ENCODE measurements at regions not wholly inside any gene's neighbourhood (a gene's known extent, or its start where the extent isn't known, plus 50 kb on each side); places are given as distances from the start of the nearest gene placed in this dataset.

GRCh38 chr13:55266644-55267043 is 1874.1 kb upstream of the PRR20A start:
- H3K27me3 ChIP-seq (replicated peaks in 1 of 7): no peaks in the 10 kb centered on the region
- H3K9me3 ChIP-seq: peaks cover 0 to 15% (median 4%) of the 10 kb centered on the region in 8 donors
- H3K4me1 ChIP-seq: no peaks in the 10 kb centered on the region
- intact Hi-C loops (cut with DNase I; ENCODE audit: low total_unique reads): no loop called here
- 46 to 75% (median 61%) methylated on average over 2 of the region's 2 CpGs for WGBS, 5 donors
- no peak for DNase-seq
- no peaks in the 10 kb centered on the region for H3K36me3 ChIP-seq
- H3K27ac ChIP-seq: no peak overlapping the region
- TF ChIP-seq, protein P1, sequence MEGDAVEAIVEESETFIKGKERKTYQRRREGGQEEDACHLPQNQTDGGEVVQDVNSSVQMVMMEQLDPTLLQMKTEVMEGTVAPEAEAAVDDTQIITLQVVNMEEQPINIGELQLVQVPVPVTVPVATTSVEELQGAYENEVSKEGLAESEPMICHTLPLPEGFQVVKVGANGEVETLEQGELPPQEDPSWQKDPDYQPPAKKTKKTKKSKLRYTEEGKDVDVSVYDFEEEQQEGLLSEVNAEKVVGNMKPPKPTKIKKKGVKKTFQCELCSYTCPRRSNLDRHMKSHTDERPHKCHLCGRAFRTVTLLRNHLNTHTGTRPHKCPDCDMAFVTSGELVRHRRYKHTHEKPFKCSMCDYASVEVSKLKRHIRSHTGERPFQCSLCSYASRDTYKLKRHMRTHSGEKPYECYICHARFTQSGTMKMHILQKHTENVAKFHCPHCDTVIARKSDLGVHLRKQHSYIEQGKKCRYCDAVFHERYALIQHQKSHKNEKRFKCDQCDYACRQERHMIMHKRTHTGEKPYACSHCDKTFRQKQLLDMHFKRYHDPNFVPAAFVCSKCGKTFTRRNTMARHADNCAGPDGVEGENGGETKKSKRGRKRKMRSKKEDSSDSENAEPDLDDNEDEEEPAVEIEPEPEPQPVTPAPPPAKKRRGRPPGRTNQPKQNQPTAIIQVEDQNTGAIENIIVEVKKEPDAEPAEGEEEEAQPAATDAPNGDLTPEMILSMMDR (IDR thresholded peaks at IDR 0.05 in 8 of 11, conservative IDR thresholded peaks at IDR 0.05 in 3 of 11): no peak
- no peak for TF ChIP-seq POLR2A (IDR thresholded peaks at IDR 0.05)
- TF ChIP-seq POLR2AphosphoS5 (IDR thresholded peaks at IDR 0.05): no peak
- no peak overlapping the region for H3K4me3 ChIP-seq

- H3K27ac ChIP-seq: no peak overlapping the region
- H3K36me3 ChIP-seq: no peaks in the 10 kb centered on the region
- H3K27me3 ChIP-seq (replicated peaks in 1 of 7): no peaks in the 10 kb centered on the region
- DNase-seq: no peak
- H3K4me1 ChIP-seq: no peaks in the 10 kb centered on the region
- TF ChIP-seq POLR2AphosphoS5 (IDR thresholded peaks at IDR 0.05) (no peak), POLR2A (IDR thresholded peaks at IDR 0.05) (no peak)
- TF ChIP-seq, protein P1 (IDR thresholded peaks at IDR 0.05 in 8 of 11, conservative IDR thresholded peaks at IDR 0.05 in 3 of 11): no peak
- H3K4me3 ChIP-seq: no peak overlapping the region
- peaks cover 0 to 52% (median 25%) of the 10 kb centered on the region in 8 donors for H3K9me3 ChIP-seq
- intact Hi-C loops (cut with DNase I; ENCODE audit: low total_unique reads): no loop called here
- 66 to 97% (median 78%) methylated on average over 1 of the region's 1 CpG for WGBS, 5 donors
Measured at GRCh38 chr13:55298201-55298600, 1842.5 kb upstream of the PRR20A start.

GRCh38 chr13:55302568-55302967 is 1838.2 kb upstream of the PRR20A start:
- intact Hi-C loops (cut with DNase I; ENCODE audit: low total_unique reads): no loop called here
- H3K36me3 ChIP-seq: no peaks in the 10 kb centered on the region
- DNase-seq: no peak
- H3K27me3 ChIP-seq (replicated peaks in 1 of 7): no peaks in the 10 kb centered on the region
- H3K9me3 ChIP-seq: peaks cover 0 to 28% (median 0%) of the 10 kb centered on the region in 8 donors
- no peak overlapping the region for H3K27ac ChIP-seq
- H3K4me1 ChIP-seq: no peaks in the 10 kb centered on the region
- 82 to 93% (median 86%) methylated on average over 3 of the region's 3 CpGs for WGBS, 5 donors
- TF ChIP-seq POLR2AphosphoS5 (IDR thresholded peaks at IDR 0.05): no peak
- TF ChIP-seq POLR2A (IDR thresholded peaks at IDR 0.05): no peak
- TF ChIP-seq, protein P1 (IDR thresholded peaks at IDR 0.05 in 8 of 11, conservative IDR thresholded peaks at IDR 0.05 in 3 of 11): no peak
- no peak overlapping the region for H3K4me3 ChIP-seq

DNA sequence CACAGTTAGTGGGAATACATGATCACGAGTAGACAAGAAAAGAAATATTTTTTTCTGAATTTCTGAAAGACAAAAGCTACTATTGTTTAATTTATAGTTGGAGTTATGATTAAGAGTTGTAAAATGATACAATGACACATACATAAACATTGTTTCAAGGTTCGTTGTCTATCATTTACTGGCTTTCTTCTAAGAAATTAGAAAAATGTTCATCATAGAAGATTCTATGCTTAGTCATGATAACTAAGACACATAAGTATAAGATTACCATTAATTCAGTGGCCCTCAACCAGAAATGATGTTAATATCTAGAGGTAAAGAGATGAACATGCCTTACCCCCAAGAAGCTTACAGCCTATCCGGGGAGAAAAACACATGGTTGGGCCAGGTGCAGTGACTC is 1832.8 kb upstream of the PRR20A start:
- no peaks in the 10 kb centered on the region for H3K36me3 ChIP-seq
- intact Hi-C loops (cut with DNase I; ENCODE audit: low total_unique reads): no loop called here
- DNase-seq: no peak
- H3K27me3 ChIP-seq (replicated peaks in 1 of 7): no peaks in the 10 kb centered on the region
- no peak overlapping the region for H3K27ac ChIP-seq
- WGBS, 5 donors: 79 to 85% (median 85%) methylated on average over 3 of the region's 3 CpGs
- H3K4me1 ChIP-seq: no peaks in the 10 kb centered on the region
- peaks cover 0 to 8% (median 0%) of the 10 kb centered on the region in 8 donors for H3K9me3 ChIP-seq
- no peak overlapping the region for H3K4me3 ChIP-seq
- TF ChIP-seq, protein P1 (IDR thresholded peaks at IDR 0.05 in 8 of 11, conservative IDR thresholded peaks at IDR 0.05 in 3 of 11): no peak
- TF ChIP-seq POLR2AphosphoS5 (IDR thresholded peaks at IDR 0.05): no peak
- no peak for TF ChIP-seq POLR2A (IDR thresholded peaks at IDR 0.05)

Measured in spleen (tissue), 11 donors.